Smooth muscle cell (in vitro differentiated cells): ENCODE measurements at regions not wholly inside any gene's neighbourhood (a gene's known extent, or its start where the extent isn't known, plus 50 kb on each side); places are given as distances from the start of the nearest gene placed in this dataset.

Experiments used
- DNase-seq: peaks from one replicate; lab custom pipeline; 2025; ENCODE audit not compliant: unreplicated experiment; lab: John Stamatoyannopoulos, UW
- H2AFZ ChIP-seq: fragments of 200-600 bp; sonication (generic); 2 replicates; pipeline ENCODE4 v1.6.0; 2016; ENCODE audit warnings: antibody characterized with exemption, low read depth, mild to moderate bottlenecking
- H3F3A ChIP-seq: fragments of 200-600 bp; sonication (generic); 2 replicates; pipeline ENCODE4 v1.6.0; 2017; ENCODE audit warnings: antibody characterized with exemption, low read depth
- H3K27ac ChIP-seq: fragments of 200-600 bp; sonication (generic); 2 replicates; pipeline ENCODE4 v1.5.1; 2016; ENCODE audit warnings: low read depth, mild to moderate bottlenecking
- H3K27me3 ChIP-seq: fragments of 200-600 bp; sonication (generic); 2 replicates; pipeline ENCODE4 v1.6.1; 2016; ENCODE audit warnings: low read depth, mild to moderate bottlenecking
- H3K36me3 ChIP-seq: fragments of 200-600 bp; sonication (generic); 2 replicates; pipeline ENCODE4 v1.5.1; 2016; ENCODE audit warnings: low read depth
- H3K4me1 ChIP-seq: fragments of 200-600 bp; sonication (generic); 2 replicates; pipeline ENCODE4 v1.5.1; 2016; ENCODE audit warnings: low read depth
- H3K4me2 ChIP-seq: fragments of 200-600 bp; sonication (generic); 2 replicates; pipeline ENCODE4 v1.6.0; 2016; ENCODE audit warnings: mild to moderate bottlenecking
- H3K4me3 ChIP-seq: fragments of 200-600 bp; sonication (generic); 2 replicates; pipeline ENCODE4 v1.5.1; 2016; ENCODE audit warnings: mild to moderate bottlenecking
- H3K79me2 ChIP-seq: fragments of 200-600 bp; sonication (generic); 2 replicates; pipeline ENCODE4 v1.6.0; 2016; ENCODE audit warnings: low read depth, mild to moderate bottlenecking
- H3K9ac ChIP-seq: fragments of 200-600 bp; sonication (generic); 2 replicates; pipeline ENCODE4 v1.6.0; 2016; ENCODE audit warnings: low read depth
- H3K9me3 ChIP-seq: fragments of 200-600 bp; sonication (generic); replicated peaks from 2 replicates; pipeline ENCODE4 v1.5.1; 2016; ENCODE audit warnings: low read depth
- H4K20me1 ChIP-seq: fragments of 200-600 bp; sonication (generic); 2 replicates; pipeline ENCODE4 v1.6.0; 2016; ENCODE audit warnings: low read depth
- CTCF ChIP-seq: fragments of 200-600 bp; sonication (generic); IDR thresholded peaks from 2 replicates; pipeline ENCODE4 v1.5.1; 2017; ENCODE audit warnings: borderline replicate concordance, mild to moderate bottlenecking, antibody characterized with exemption; ENCODE audit not compliant: insufficient read depth, poor library complexity, severe bottlenecking
- WGBS: methylation state at CpG from one replicate; pipeline ENCODE4 v1.1.7; 2016; ENCODE audit warnings: low lambda C conversion rate; 5-methylcytosine and 5-hydroxymethylcytosine counted together

- no peak overlapping the region for H3K9ac ChIP-seq
- no peak overlapping the region for H3K27ac ChIP-seq
- no peaks in the 10 kb centered on the region for H3K27me3 ChIP-seq
- H3F3A ChIP-seq: no peaks in the 10 kb centered on the region
- H3K4me2 ChIP-seq: no peak overlapping the region
- H3K4me1 ChIP-seq: no peaks in the 10 kb centered on the region
- no peak for DNase-seq
- no peak for TF ChIP-seq CTCF
- no peaks in the 10 kb centered on the region for H3K79me2 ChIP-seq
- H3K4me3 ChIP-seq: no peak overlapping the region
- H3K36me3 ChIP-seq: no peaks in the 10 kb centered on the region
- no peaks in the 10 kb centered on the region for H4K20me1 ChIP-seq
- no peaks in the 10 kb centered on the region for H3K9me3 ChIP-seq
- no peak overlapping the region for H2AFZ ChIP-seq
Observed at GRCh38 chr10:21079330-21079658, 182.2 kb upstream of the NEBL start.

GRCh38 chr10:21078410-21079329, 181.6 kb upstream of the NEBL start:
- H3K79me2 ChIP-seq: no peaks in the 10 kb centered on the region
- WGBS: 61% methylated on average over 6 of the region's 6 CpGs
- no peak for DNase-seq

GRCh38 chr10:21077681-21078080, 180.6 kb upstream of the NEBL start:
- H3K4me2 ChIP-seq: no peak overlapping the region
- H3K36me3 ChIP-seq: no peaks in the 10 kb centered on the region
- H2AFZ ChIP-seq: no peak overlapping the region
- no peak overlapping the region for H3K9ac ChIP-seq
- DNase-seq: no peak
- no peaks in the 10 kb centered on the region for H4K20me1 ChIP-seq
- H3F3A ChIP-seq: no peaks in the 10 kb centered on the region
- TF ChIP-seq CTCF: no peak
- no peaks in the 10 kb centered on the region for H3K27me3 ChIP-seq
- no peak overlapping the region for H3K4me3 ChIP-seq
- no peaks in the 10 kb centered on the region for H3K4me1 ChIP-seq
- H3K9me3 ChIP-seq: no peaks in the 10 kb centered on the region
- 63% methylated on average over 5 of the region's 5 CpGs for WGBS
- no peak overlapping the region for H3K27ac ChIP-seq
- H3K79me2 ChIP-seq: no peaks in the 10 kb centered on the region

More at GRCh38 chr10:21078410-21079329, 181.6 kb upstream of the NEBL start:
- TF ChIP-seq CTCF: peak; percentile 74
- H3K27ac ChIP-seq: no peak overlapping the region
- H3K27me3 ChIP-seq: no peaks in the 10 kb centered on the region
- H3F3A ChIP-seq: no peaks in the 10 kb centered on the region
- H3K4me3 ChIP-seq: no peak overlapping the region
- no peaks in the 10 kb centered on the region for H3K9me3 ChIP-seq
- H4K20me1 ChIP-seq: no peaks in the 10 kb centered on the region
- H3K36me3 ChIP-seq: no peaks in the 10 kb centered on the region
- H3K9ac ChIP-seq: no peak overlapping the region
- no peak overlapping the region for H3K4me2 ChIP-seq
- H3K4me1 ChIP-seq: no peaks in the 10 kb centered on the region
- H2AFZ ChIP-seq: no peak overlapping the region

DNA sequence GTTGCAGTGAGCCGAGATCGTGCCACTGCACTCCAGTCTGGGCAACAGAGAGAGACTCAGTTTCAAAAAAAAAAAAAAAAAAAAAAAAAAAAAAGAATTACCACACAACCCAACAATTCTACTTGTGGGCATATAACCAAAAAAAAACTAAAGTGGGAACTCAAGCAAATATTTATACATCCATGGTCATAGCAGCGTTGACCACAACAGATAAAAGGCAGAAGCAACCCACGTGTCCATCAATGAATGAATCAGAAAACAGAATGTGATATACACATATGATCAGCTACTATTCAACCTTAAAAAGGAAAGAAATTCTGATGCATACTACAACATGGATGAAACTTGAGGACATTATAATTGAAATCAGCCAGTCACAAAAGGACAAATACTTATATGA, 179.3 kb upstream of the NEBL start:
- DNase-seq: no peak
- WGBS: 86% methylated on average over 4 of the region's 4 CpGs
- Histone ChIP-seq H2AFZ (no peak overlapping the region), H3K4me2 (no peak overlapping the region), H3K9ac (no peak overlapping the region), H3K36me3 (no peaks in the 10 kb centered on the region), H3K27me3 (no peaks in the 10 kb centered on the region), H4K20me1 (no peaks in the 10 kb centered on the region), H3F3A (no peaks in the 10 kb centered on the region), H3K4me1 (no peaks in the 10 kb centered on the region), H3K27ac (no peak overlapping the region), H3K4me3 (no peak overlapping the region), H3K79me2 (no peaks in the 10 kb centered on the region), H3K9me3 (no peaks in the 10 kb centered on the region)
- no peak for TF ChIP-seq CTCF
